ENCODE measurements at regions not wholly inside any gene's neighbourhood (a gene's known extent, or its start where the extent isn't known, plus 50 kb on each side); places are given as distances from the start of the nearest gene placed in this dataset.

DNA sequence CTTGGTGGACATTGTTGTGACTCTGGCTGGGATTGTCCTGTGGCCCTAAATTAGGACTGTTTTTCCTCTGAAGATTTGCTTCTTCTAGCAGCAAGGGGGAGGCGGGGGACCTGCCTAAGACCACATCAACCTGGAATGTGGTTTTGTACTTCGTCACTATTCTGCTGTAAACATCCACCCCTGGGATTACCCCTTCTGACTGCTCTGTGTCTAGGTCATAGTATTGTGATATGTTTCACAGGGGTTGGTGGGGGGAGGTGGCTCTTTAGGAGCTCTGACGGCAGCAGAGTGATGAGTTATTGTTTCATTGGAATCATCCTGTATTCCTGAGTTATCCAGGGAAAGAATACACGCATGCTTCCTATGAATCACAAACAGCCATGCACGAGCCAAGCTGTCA lies 226.4 kb upstream of the MYT1L start:
- Histone ChIP-seq H3K4me2 (ENCODE audit: low read length) (no peak overlapping the region), H3K27ac (ENCODE audit: low read length) (no peak overlapping the region), H3K9me3 (ENCODE audit: insufficient read depth, low read length) (no peaks in the 10 kb centered on the region), H3K4me3 (ENCODE audit: low read length) (no peak overlapping the region), H3K27me3 (ENCODE audit: low read depth, low read length) (no peaks in the 10 kb centered on the region), H3K9ac (ENCODE audit: low read length) (no peak overlapping the region), H3K79me2 (ENCODE audit: low read length) (no peaks in the 10 kb centered on the region), H3K4me1 (ENCODE audit: low read length) (no peaks in the 10 kb centered on the region), H3K36me3 (replicated peaks; ENCODE audit: low read depth, low read length) (no peaks in the 10 kb centered on the region), H4K20me1 (ENCODE audit: insufficient read depth, low read length) (no peaks in the 10 kb centered on the region), H2AFZ (ENCODE audit: low read depth, low read length) (no peak overlapping the region)
- TF ChIP-seq, protein P1, sequence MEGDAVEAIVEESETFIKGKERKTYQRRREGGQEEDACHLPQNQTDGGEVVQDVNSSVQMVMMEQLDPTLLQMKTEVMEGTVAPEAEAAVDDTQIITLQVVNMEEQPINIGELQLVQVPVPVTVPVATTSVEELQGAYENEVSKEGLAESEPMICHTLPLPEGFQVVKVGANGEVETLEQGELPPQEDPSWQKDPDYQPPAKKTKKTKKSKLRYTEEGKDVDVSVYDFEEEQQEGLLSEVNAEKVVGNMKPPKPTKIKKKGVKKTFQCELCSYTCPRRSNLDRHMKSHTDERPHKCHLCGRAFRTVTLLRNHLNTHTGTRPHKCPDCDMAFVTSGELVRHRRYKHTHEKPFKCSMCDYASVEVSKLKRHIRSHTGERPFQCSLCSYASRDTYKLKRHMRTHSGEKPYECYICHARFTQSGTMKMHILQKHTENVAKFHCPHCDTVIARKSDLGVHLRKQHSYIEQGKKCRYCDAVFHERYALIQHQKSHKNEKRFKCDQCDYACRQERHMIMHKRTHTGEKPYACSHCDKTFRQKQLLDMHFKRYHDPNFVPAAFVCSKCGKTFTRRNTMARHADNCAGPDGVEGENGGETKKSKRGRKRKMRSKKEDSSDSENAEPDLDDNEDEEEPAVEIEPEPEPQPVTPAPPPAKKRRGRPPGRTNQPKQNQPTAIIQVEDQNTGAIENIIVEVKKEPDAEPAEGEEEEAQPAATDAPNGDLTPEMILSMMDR (IDR thresholded peaks at IDR 0.05; ENCODE audit: low read depth, low read length) = no peak
- no peak for TF ChIP-seq EZH2phosphoT487 (IDR thresholded peaks at IDR 0.05; ENCODE audit: low read depth)

DNA sequence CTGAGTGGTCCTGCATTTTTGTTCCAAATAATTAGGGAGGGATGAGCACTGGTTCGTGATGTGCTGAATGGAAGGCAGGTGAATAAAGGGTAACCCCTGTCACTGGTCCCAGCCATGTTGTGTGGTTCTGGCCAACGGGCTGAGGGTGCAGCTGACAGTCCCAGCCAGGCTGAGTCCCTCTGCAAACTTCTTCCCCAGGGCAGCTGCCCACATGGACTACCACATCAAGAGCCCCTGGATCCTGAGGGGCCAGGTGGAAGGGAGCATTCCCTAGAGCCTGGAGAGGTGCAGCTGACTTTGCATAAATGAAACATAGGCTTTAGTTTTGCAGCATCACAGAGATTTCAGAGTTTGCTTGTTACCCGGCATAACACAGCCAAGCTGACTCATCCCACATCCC lies 219.8 kb upstream of the MYT1L start:
- Histone ChIP-seq H3K79me2 (ENCODE audit: low read length) (no peaks in the 10 kb centered on the region), H3K4me3 (ENCODE audit: low read length) (no peak overlapping the region), H2AFZ (ENCODE audit: low read depth, low read length) (no peak overlapping the region), H3K9me3 (ENCODE audit: insufficient read depth, low read length) (no peaks in the 10 kb centered on the region), H3K9ac (ENCODE audit: low read length) (no peak overlapping the region), H3K27ac (ENCODE audit: low read length) (no peak overlapping the region), H3K4me2 (ENCODE audit: low read length) (no peak overlapping the region), H3K4me1 (ENCODE audit: low read length) (no peaks in the 10 kb centered on the region), H3K36me3 (replicated peaks; ENCODE audit: low read depth, low read length) (no peaks in the 10 kb centered on the region), H4K20me1 (ENCODE audit: insufficient read depth, low read length) (no peaks in the 10 kb centered on the region), H3K27me3 (ENCODE audit: low read depth, low read length) (no peaks in the 10 kb centered on the region)
- no peak for TF ChIP-seq EZH2phosphoT487 (IDR thresholded peaks at IDR 0.05; ENCODE audit: low read depth)
- TF ChIP-seq, protein P1 (IDR thresholded peaks at IDR 0.05; ENCODE audit: low read depth, low read length) = no peak

DNA sequence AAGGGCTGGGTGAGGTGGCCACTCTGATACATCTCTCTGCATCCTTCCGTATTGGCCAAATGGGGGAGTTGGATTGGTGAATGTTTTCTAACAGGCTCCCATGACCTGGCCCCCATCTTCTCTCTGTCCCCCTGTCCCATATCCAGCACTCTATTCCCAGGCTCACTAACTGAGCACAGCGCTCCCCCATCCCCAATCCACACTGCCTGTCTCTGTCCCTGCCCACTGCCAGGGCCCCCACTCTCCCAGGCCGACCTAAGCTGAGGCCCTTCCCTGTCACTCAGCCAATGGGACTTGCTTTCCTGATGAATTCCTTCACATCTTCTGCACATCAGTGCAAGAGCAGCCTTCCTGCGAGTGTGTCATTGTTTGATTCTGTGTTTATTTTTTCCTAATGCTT lies 216.8 kb upstream of the MYT1L start:
- H4K20me1 ChIP-seq (ENCODE audit: insufficient read depth, low read length) = no peaks in the 10 kb centered on the region
- no peaks in the 10 kb centered on the region for H3K27me3 ChIP-seq (ENCODE audit: low read depth, low read length)
- no peaks in the 10 kb centered on the region for H3K36me3 ChIP-seq (replicated peaks; ENCODE audit: low read depth, low read length)
- TF ChIP-seq, protein P1 (IDR thresholded peaks at IDR 0.05; ENCODE audit: low read depth, low read length) = no peak
- TF ChIP-seq EZH2phosphoT487 (IDR thresholded peaks at IDR 0.05; ENCODE audit: low read depth) = no peak
- H3K4me2 ChIP-seq (ENCODE audit: low read length) = no peak overlapping the region
- no peaks in the 10 kb centered on the region for H3K4me1 ChIP-seq (ENCODE audit: low read length)
- H2AFZ ChIP-seq (ENCODE audit: low read depth, low read length) = no peak overlapping the region
- no peak overlapping the region for H3K27ac ChIP-seq (ENCODE audit: low read length)
- no peak overlapping the region for H3K4me3 ChIP-seq (ENCODE audit: low read length)
- H3K9me3 ChIP-seq (ENCODE audit: insufficient read depth, low read length) = no peaks in the 10 kb centered on the region
- no peaks in the 10 kb centered on the region for H3K79me2 ChIP-seq (ENCODE audit: low read length)
- H3K9ac ChIP-seq (ENCODE audit: low read length) = no peak overlapping the region

DNA sequence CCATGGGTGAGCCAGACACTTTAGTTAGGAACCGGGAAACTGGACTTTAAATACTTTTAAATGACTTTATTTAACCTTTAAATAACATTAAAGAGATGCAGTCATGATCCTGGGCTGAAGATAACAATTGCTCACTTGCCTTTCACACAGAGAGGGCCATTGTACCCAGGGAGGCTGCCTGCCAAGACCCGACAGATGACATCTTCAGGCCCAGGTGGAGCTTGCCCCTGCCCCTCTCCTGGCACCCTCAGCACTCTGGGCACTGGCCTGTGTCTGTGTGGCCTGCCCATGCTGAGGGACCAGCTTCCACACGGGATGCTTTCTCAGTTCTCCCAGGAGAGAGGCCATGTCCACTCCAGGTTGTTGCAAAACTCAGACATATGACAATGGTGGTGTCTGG lies 216.4 kb upstream of the MYT1L start:
- Histone ChIP-seq H3K79me2 (ENCODE audit: low read length) (no peaks in the 10 kb centered on the region), H3K9me3 (ENCODE audit: insufficient read depth, low read length) (no peaks in the 10 kb centered on the region), H2AFZ (ENCODE audit: low read depth, low read length) (no peak overlapping the region), H3K36me3 (replicated peaks; ENCODE audit: low read depth, low read length) (no peaks in the 10 kb centered on the region), H3K4me3 (ENCODE audit: low read length) (no peak overlapping the region), H3K9ac (ENCODE audit: low read length) (no peak overlapping the region), H3K27me3 (ENCODE audit: low read depth, low read length) (no peaks in the 10 kb centered on the region), H3K4me2 (ENCODE audit: low read length) (no peak overlapping the region), H3K4me1 (ENCODE audit: low read length) (no peaks in the 10 kb centered on the region), H4K20me1 (ENCODE audit: insufficient read depth, low read length) (no peaks in the 10 kb centered on the region), H3K27ac (ENCODE audit: low read length) (no peak overlapping the region)
- TF ChIP-seq, protein P1 (IDR thresholded peaks at IDR 0.05; ENCODE audit: low read depth, low read length) = no peak
- TF ChIP-seq EZH2phosphoT487 (IDR thresholded peaks at IDR 0.05; ENCODE audit: low read depth) = no peak
